CD4-positive, CD25-positive, alpha-beta regulatory T cell (primary cell): ENCODE measurements at regions not wholly inside any gene's neighbourhood (a gene's known extent, or its start where the extent isn't known, plus 50 kb on each side); places are given as distances from the start of the nearest gene placed in this dataset.

ENCODE experiments used
- ATAC-seq, 2 donors: fragments of 150-1000 bp; cut with Tn5 transposase; one replicate each; pipeline ENCODE4 v1.10.0; 2021; ENCODE audit warnings: low read depth in 2 of 2, moderate number of reproducible peaks in 2 of 2, moderate library complexity in 1 of 2
- DNase-seq, 3 donors: peaks; one replicate each; pipeline versions ENCODE4 v3.0.0 to v3.0.0-alpha.2; 2012 to 2022; ENCODE audit warnings: mixed read lengths in 1 of 3
- H3K27ac ChIP-seq: one replicate; pipeline ENCODE4 v1.7.0; 2013; ENCODE audit warnings: mild to moderate bottlenecking, low read length; ENCODE audit not compliant: insufficient read depth, poor library complexity, severe bottlenecking
- H3K27me3 ChIP-seq: one replicate; pipeline ENCODE4 v1.7.0; 2013; ENCODE audit warnings: low read length; ENCODE audit not compliant: control insufficient read depth, insufficient read depth
- H3K36me3 ChIP-seq: one replicate; pipeline ENCODE4 v1.7.0; 2013; ENCODE audit warnings: mild to moderate bottlenecking, low read length, moderate library complexity; ENCODE audit not compliant: control insufficient read depth, insufficient read depth
- H3K4me1 ChIP-seq: 2 replicates; pipeline ENCODE4 v1.7.0; 2013; ENCODE audit warnings: mild to moderate bottlenecking, low read length; ENCODE audit not compliant: insufficient read depth, control insufficient read depth, poor library complexity, severe bottlenecking
- H3K4me3 ChIP-seq: one replicate; pipeline ENCODE4 v1.7.0; 2013; ENCODE audit warnings: low read depth, mild to moderate bottlenecking, low read length, moderate library complexity
- H3K9me3 ChIP-seq, 2 experiments: 1 replicate in 1 of 2; 2 replicates in 1 of 2; pipeline ENCODE4 v1.7.0; 2013; ENCODE audit warnings: low read length in 2 of 2, mild to moderate bottlenecking in 1 of 2, moderate library complexity in 1 of 2; ENCODE audit not compliant: control insufficient read depth in 2 of 2
- H3K27ac Mint-ChIP-seq, 3 donors: one replicate each; pipeline ENCODE4 v1.8.0; 2020 to 2022; ENCODE audit warnings: mild to moderate bottlenecking in 3 of 3, mixed read lengths in 3 of 3, moderate library complexity in 2 of 3
- H3K27me3 Mint-ChIP-seq: one replicate; pipeline ENCODE4 v1.8.0; 2022; ENCODE audit warnings: mild to moderate bottlenecking, mixed read lengths
- H3K36me3 Mint-ChIP-seq: one replicate; pipeline ENCODE4 v1.8.0; 2020; ENCODE audit warnings: mixed read lengths
- H3K4me1 Mint-ChIP-seq, 4 donors: one replicate each; pipeline ENCODE4 v1.8.0; 2020 to 2022; ENCODE audit warnings: mixed read lengths in 4 of 4, mild to moderate bottlenecking in 1 of 4
- H3K4me3 Mint-ChIP-seq, 4 donors: one replicate each; pipeline ENCODE4 v1.8.0; 2020 to 2022; ENCODE audit warnings: mild to moderate bottlenecking in 4 of 4, mixed read lengths in 4 of 4, moderate library complexity in 3 of 4
- H3K9me3 Mint-ChIP-seq, 7 donors: one replicate each; pipeline ENCODE4 v1.8.0; 2020 to 2022; ENCODE audit warnings: mixed read lengths in 7 of 7, mild to moderate bottlenecking in 3 of 7, moderate library complexity in 2 of 7

- H3K36me3 ChIP-seq, result no peaks in the 10 kb centered on the region
- no peaks in the 10 kb centered on the region for H3K4me1 Mint-ChIP-seq
- no peak overlapping the region for H3K27ac ChIP-seq
- H3K27me3 Mint-ChIP-seq, result no peaks in the 10 kb centered on the region
- H3K9me3 ChIP-seq, result no peaks in the 10 kb centered on the region
- no peak for ATAC-seq
- H3K9me3 Mint-ChIP-seq, result peaks cover 0 to 4% (median 0%) of the 10 kb centered on the region in 7 donors
- H3K27ac Mint-ChIP-seq, result no peak overlapping the region
- DNase-seq, result no peak
- H3K4me3 ChIP-seq, result no peak overlapping the region
- H3K36me3 Mint-ChIP-seq, result no peaks in the 10 kb centered on the region
- no peaks in the 10 kb centered on the region for H3K27me3 ChIP-seq
- no peak overlapping the region for H3K4me3 Mint-ChIP-seq
- no peaks in the 10 kb centered on the region for H3K4me1 ChIP-seq
Observed at GRCh38 chr1:13878021-13878420, 178.0 kb downstream of the PRDM2 start.

GRCh38 chr1:13878451-13878850 is 178.5 kb downstream of the PRDM2 start:
- Mint-ChIP-seq H3K4me1 (no peaks in the 10 kb centered on the region), H3K27me3 (peaks cover 4% of the 10 kb centered on the region), H3K36me3 (no peaks in the 10 kb centered on the region), H3K27ac (no peak overlapping the region), H3K4me3 (no peak overlapping the region), H3K9me3 (peaks cover 0 to 4% (median 0%) of the 10 kb centered on the region in 7 donors)
- peaks cover 2% of the 10 kb centered on the region for H3K27me3 ChIP-seq
- no peak for DNase-seq
- ATAC-seq, result no peak
- no peak overlapping the region for H3K27ac ChIP-seq
- H3K4me3 ChIP-seq, result no peak overlapping the region
- H3K9me3 ChIP-seq, result no peaks in the 10 kb centered on the region
- no peaks in the 10 kb centered on the region for H3K4me1 ChIP-seq
- no peaks in the 10 kb centered on the region for H3K36me3 ChIP-seq

GRCh38 chr1:13881385-13882088 is 181.5 kb downstream of the PRDM2 start:
- no peaks in the 10 kb centered on the region for H3K36me3 Mint-ChIP-seq
- no peak for ATAC-seq
- H3K27me3 Mint-ChIP-seq, result peaks cover 6% of the 10 kb centered on the region
- no peak overlapping the region for H3K4me3 Mint-ChIP-seq
- Histone ChIP-seq H3K4me3 (no peak overlapping the region), H3K27me3 (peaks cover 9% of the 10 kb centered on the region), H3K4me1 (no peaks in the 10 kb centered on the region), H3K27ac (no peak overlapping the region), H3K36me3 (no peaks in the 10 kb centered on the region), H3K9me3 (no peaks in the 10 kb centered on the region)
- DNase-seq, result no peak
- H3K9me3 Mint-ChIP-seq, result peaks cover 0 to 4% (median 0%) of the 10 kb centered on the region in 7 donors
- H3K27ac Mint-ChIP-seq, result no peak overlapping the region
- no peaks in the 10 kb centered on the region for H3K4me1 Mint-ChIP-seq

GRCh38 chr1:13888351-13888986 is 188.5 kb downstream of the PRDM2 start:
- ATAC-seq (no peak), DNase-seq (no peak)
- no peak overlapping the region for H3K27ac ChIP-seq
- no peak overlapping the region for H3K4me3 Mint-ChIP-seq
- peaks cover 4% of the 10 kb centered on the region for H3K36me3 Mint-ChIP-seq
- H3K4me3 ChIP-seq, result no peak overlapping the region
- peaks cover 24% of the 10 kb centered on the region for H3K27me3 Mint-ChIP-seq
- no peaks in the 10 kb centered on the region for H3K4me1 ChIP-seq
- no peak overlapping the region for H3K27ac Mint-ChIP-seq
- H3K9me3 ChIP-seq, result no peaks in the 10 kb centered on the region
- peaks cover 0 to 4% (median 0%) of the 10 kb centered on the region in 4 donors for H3K4me1 Mint-ChIP-seq
- peaks cover 40% of the 10 kb centered on the region for H3K27me3 ChIP-seq
- no peaks in the 10 kb centered on the region for H3K36me3 ChIP-seq
- peaks cover 0 to 3% (median 0%) of the 10 kb centered on the region in 7 donors for H3K9me3 Mint-ChIP-seq

GRCh38 chr1:13889495-13889894 is 189.5 kb downstream of the PRDM2 start:
- peaks cover 0 to 7% (median 0%) of the 10 kb centered on the region in 4 donors for H3K4me1 Mint-ChIP-seq
- peaks cover 0 to 3% (median 0%) of the 10 kb centered on the region in 7 donors for H3K9me3 Mint-ChIP-seq
- peaks cover 31% of the 10 kb centered on the region for H3K27me3 Mint-ChIP-seq
- Histone ChIP-seq H3K27me3 (peaks cover 43% of the 10 kb centered on the region), H3K9me3 (no peaks in the 10 kb centered on the region), H3K36me3 (no peaks in the 10 kb centered on the region), H3K27ac (no peak overlapping the region), H3K4me3 (no peak overlapping the region), H3K4me1 (no peaks in the 10 kb centered on the region)
- no peak overlapping the region for H3K4me3 Mint-ChIP-seq
- no peak for DNase-seq
- H3K36me3 Mint-ChIP-seq, result peaks cover 4% of the 10 kb centered on the region
- no peak overlapping the region for H3K27ac Mint-ChIP-seq
- no peak for ATAC-seq

- Mint-ChIP-seq H3K4me3 (no peak overlapping the region), H3K27me3 (peaks cover 38% of the 10 kb centered on the region), H3K27ac (no peak overlapping the region), H3K36me3 (peaks cover 4% of the 10 kb centered on the region), H3K9me3 (peaks cover 0 to 3% (median 0%) of the 10 kb centered on the region in 7 donors), H3K4me1 (peaks cover 0 to 7% (median 0%) of the 10 kb centered on the region in 4 donors)
- Histone ChIP-seq H3K9me3 (no peaks in the 10 kb centered on the region), H3K36me3 (no peaks in the 10 kb centered on the region), H3K4me3 (no peak overlapping the region), H3K4me1 (no peaks in the 10 kb centered on the region), H3K27me3 (peaks cover 40% of the 10 kb centered on the region), H3K27ac (no peak overlapping the region)
- DNase-seq (no peak), ATAC-seq (no peak)
Observed at GRCh38 chr1:13890766-13891165, 190.8 kb downstream of the PRDM2 start.

GRCh38 chr1:13892198-13892597 is 192.2 kb downstream of the PRDM2 start:
- Mint-ChIP-seq H3K4me1 (peaks cover 0 to 7% (median 0%) of the 10 kb centered on the region in 4 donors), H3K9me3 (peaks cover 0 to 3% (median 0%) of the 10 kb centered on the region in 7 donors), H3K27ac (no peak overlapping the region), H3K27me3 (peaks cover 45% of the 10 kb centered on the region), H3K36me3 (peaks cover 4% of the 10 kb centered on the region), H3K4me3 (peak overlapping the region in 1 of 4 donors; percentile 12)
- H3K4me1 ChIP-seq, result no peaks in the 10 kb centered on the region
- no peak for DNase-seq
- H3K9me3 ChIP-seq, result no peaks in the 10 kb centered on the region
- H3K27me3 ChIP-seq, result peaks cover 34% of the 10 kb centered on the region
- no peak overlapping the region for H3K4me3 ChIP-seq
- H3K36me3 ChIP-seq, result no peaks in the 10 kb centered on the region
- H3K27ac ChIP-seq, result no peak overlapping the region
- ATAC-seq, result no peak
